ENCODE measurements at regions not wholly inside any gene's neighbourhood (a gene's known extent, or its start where the extent isn't known, plus 50 kb on each side); places are given as distances from the start of the nearest gene placed in this dataset.
"Not testable (repeated sequence)": the region's sequence is repeated elsewhere in the genome, so short reads cannot be mapped to it uniquely, and the experiment has no call there.

DNA sequence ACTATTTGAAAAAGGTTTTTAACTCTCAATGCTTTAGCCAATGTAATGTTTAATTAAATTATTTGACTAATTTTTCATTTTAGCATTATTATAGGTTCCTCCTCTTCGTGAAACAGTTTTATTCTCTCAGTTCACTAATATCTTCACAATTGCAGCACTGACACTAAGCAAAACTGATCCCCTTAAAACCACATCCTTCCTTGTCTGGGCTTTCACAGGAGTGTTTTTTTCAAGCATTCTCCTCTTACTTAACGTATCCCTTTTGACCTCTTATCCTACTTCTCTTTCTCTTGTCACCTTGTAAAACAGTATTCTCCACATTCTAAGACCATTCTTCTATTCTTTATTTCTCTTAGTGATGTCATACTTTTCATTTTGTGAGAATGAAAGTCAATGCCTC is 112.8 kb downstream of the DSC3 start:
- DNase-seq, result no peak

DNA sequence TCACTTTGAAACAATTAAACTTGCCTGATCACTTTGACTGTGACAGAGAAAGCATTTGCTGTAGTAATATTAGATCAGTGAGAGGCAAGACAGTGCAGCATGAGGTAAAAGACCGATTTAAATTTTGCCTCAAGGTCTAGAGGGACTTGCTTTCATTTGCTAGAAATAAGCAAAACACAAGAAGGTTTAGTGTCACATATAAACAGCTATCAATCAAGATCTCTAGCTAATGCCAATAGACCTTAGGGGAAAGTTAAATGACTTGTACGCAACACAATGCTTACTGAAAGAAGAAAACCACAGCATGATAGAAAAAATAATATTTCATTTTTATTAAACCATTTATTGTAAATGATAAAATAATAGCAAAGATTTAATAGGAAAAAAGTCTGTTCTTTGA is 113.5 kb downstream of the DSC3 start:
- no peak for DNase-seq

GRCh38 chr18:30927517-30928075 is 114.9 kb downstream of the DSC3 start:
- DNase-seq, result no peak

- no peak for DNase-seq
Measured at GRCh38 chr18:30927042-30927441, 115.5 kb downstream of the DSC3 start.

DNA sequence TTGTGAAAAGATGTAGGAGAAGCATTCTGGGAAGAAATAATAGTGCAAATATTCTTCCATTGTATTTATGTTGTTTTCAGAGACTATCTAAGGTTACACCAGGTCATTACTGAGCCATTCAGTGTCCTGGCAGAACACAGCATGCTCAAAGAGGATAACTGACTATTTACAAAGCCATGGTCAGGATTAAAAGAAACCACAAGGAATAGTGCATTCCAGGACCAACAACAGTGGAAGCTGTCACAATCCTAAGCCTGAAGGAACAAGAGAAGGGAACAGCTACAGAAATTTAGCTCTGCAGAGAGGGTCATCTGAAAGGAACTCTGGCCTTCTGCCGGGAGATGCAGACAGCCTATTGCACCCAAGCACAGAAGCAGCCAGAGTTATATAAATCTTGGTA is 116.7 kb downstream of the DSC3 start:
- DNase-seq, result no peak

- DNase-seq, result no peak
Measured at GRCh38 chr18:30920757-30921156, 121.8 kb downstream of the DSC3 start.

DNA sequence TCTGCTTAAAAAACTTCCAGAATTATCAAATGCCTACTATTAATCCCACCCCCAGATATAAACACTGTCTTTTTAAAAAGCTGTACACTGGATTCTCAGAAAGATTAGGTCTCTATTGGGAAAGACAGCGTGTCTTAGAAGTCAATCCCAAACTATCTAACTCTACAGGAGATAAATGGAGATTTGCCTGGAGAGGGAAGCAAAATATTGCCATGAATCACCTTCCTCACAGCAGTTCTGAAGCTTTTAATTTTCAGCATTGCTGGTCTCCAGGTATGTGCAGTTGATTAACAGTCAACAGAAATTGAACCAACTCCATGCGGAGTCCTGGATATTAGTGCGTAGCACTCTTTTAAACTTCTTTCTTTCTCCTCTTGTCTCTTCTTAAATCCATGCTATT is 122.2 kb downstream of the DSC3 start:
- no peak for DNase-seq

- DNase-seq, result no peak
Measured at GRCh38 chr18:30917651-30918050, 124.9 kb downstream of the DSC3 start.

DNA sequence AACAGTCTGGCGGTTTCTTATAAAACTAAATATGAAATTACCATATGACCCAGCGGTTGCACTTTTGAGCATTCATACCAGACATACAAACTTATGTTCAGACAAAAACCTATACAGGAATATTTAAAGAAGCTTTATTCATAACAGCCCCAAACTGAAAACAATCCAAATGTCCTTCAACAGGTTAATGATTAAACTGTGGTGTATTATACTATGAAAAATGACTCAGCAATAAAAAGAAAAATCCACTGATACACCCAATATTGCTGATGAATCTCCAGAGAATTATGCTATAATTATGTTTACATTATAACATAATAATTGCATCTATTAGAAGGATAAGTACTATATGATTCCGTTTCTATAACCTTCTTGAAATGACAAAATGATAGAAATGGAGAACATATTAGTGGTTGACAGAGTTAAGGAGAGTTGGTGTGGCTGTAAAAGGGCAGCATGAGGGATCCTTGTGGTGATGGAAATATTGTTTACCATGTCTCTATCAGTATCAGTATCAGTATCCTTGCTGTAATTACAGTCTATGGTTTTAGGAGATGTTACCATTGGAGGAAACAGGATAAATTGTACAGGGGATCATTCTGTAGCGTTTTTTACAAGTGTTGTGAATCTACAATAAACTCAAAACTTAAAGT is 127.1 kb downstream of the DSC3 start:
- no peak for DNase-seq

DNA sequence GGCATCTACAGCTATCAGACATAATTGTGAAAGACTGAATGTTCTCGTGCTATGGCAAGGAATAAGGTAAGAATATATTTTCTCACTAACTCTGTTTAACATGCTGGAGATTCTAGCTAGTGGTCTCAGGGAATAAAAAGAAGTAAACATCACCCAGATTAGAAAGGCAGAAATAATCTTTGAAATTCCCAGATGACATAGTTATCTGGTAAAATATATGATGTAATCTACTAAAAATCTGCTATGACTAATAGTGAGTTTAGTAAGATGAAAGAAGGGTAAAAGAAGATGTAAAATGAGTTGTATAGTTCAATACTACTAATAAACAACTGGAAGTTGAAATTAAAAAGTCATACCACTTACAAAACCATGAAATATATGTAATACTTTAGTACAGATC is 134.2 kb downstream of the DSC3 start:
- DNase-seq, result no peak

- DNase-seq, result no peak
Measured at GRCh38 chr18:30903566-30903965, 139.0 kb downstream of the DSC3 start.

DNA sequence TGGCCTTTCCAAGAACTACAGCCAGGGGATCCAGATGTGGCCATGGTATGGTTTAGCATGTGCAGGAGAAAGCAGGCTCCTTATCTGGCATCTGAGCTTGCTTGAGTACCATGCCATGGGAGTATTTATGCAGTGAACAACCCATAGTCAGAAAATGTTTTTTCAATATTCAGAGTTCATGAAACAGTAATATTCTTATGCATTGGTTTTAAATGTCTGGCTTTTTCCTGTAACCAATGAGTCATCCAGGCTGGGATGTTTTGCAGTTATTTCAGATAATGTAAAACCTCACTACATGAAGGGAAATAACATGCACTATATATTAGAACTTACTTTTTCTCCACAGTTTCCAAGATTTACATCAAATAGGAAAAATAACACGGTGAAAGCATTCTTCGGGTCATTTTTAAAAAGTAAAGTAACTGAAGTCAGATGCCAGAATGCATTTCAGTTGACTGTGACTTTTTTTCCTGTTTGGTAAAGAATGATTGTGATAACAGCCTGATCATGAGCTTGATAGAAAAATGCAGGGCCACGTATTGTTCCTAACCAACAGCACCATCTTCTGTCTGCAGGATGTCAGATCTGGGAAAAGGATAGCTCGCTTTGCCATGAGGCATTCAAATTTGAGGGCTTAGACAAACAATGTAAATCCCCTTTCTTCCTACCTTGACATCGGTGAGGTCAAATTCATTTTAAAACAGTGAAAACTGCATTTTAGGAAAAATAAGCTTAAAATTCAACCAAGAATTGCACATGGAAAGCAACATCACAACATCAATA is 152.8 kb downstream of the DSC3 start:
- no peak for DNase-seq

- DNase-seq, result no peak
Measured at GRCh38 chr18:30888344-30888743, 154.2 kb downstream of the DSC3 start.

GRCh38 chr18:30886998-30887397 is 155.5 kb downstream of the DSC3 start:
- DNase-seq, result no peak

GRCh38 chr18:30870466-30870865 is 172.1 kb downstream of the DSC3 start:
- DNase-seq, result no peak

DNA sequence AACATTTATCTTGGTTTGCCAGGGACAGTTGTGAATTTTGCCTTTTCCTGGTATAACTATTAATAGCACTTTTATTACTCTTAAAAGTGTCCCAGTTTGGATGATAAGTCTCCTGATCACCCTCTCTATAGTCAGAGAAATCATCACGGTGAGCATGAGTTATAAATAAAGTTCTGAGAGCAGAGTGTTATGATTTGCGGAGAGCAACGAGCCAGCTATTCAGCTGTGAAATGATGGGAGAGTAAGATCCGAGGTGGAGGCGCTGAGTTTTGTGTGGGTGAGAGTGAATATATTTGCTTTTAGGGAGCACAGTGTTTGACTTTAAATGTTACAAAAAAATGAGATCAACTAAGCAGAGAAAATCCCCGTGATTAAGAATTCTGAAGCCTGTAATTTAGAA is 179.6 kb downstream of the DSC3 start:
- DNase-seq, result no peak

- no peak for DNase-seq
Measured at GRCh38 chr18:30860741-30861140, 181.8 kb downstream of the DSC3 start.

DNA sequence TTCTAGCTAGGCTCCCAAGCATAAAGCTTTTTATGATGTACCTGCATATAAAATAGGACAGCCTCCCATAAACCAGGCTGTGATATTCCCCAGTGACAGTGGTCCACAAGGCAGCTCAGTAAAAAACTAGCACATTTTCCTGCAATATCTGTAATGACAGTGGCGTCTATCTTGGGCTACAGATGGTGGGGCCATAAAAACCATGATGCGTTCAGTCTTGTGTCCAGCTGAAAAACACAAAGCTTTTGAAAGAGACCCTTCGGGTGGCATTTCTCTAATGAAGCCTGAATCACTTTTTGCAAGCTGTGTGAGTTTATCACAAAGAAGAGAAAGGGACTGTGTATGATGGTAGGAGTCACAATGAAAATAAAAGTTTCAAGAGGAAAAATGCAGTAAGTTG is 183.5 kb downstream of the DSC3 start:
- DNase-seq, result no peak

DNA sequence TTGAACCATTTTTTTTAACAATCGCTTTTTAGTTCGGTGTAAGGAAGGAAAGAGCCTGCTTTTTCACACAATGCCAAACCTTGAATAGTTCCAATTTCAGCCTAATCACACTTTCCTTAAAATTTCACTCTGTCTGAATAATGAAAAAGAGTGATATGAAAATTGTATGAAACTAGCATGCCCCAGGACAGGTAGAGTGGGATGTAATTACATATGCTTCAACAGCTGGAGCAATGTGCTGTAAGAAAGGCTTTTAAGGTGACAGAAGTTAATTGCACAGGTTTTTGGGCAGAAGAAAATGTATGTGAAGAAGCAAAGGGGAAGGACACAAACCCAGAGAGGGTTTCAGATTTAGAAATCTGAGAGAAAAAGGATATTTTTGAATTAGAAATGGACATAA is 184.0 kb downstream of the DSC3 start:
- no peak for DNase-seq

GRCh38 chr18:30855762-30856161 is 186.8 kb downstream of the DSC3 start:
- no peak for DNase-seq

DNA sequence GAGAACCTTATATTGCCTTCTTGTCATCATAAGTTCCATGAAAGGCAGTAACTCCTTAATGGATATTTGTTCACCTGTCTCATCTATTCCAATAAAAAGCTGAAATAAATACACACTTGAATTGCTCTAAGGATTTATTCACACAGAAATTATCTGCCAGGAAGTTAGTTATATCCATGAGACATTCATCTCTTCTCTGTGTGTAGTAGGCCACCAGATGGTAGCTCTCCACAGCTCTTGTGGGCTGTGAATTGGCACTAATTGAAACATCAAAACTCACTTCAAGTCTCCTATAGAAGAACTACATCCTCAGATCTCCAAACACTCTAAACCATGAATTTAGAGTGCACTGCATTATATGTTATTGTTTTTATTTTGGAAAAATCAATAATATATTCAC is 189.6 kb downstream of the DSC3 start:
- no peak for DNase-seq

DNA sequence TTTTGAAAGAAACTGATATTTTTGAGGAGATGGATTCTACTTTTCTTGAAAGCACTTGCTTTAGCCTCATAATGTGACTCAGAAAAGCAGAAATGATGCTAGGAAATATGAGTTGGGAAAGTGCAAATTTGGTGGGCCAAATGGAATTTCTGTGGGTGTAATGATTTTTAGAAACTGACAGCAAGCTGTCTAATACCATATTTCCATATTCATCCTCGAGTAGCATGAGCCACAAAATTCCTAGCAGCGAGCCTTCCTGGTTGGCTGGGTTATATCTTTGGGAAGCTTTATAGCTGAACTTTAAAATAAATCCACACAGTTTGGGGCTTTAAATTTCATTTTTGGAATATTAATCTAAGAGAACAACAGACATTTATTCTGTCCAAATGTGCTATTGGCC is 190.0 kb downstream of the DSC3 start:
- no peak for DNase-seq

DNA sequence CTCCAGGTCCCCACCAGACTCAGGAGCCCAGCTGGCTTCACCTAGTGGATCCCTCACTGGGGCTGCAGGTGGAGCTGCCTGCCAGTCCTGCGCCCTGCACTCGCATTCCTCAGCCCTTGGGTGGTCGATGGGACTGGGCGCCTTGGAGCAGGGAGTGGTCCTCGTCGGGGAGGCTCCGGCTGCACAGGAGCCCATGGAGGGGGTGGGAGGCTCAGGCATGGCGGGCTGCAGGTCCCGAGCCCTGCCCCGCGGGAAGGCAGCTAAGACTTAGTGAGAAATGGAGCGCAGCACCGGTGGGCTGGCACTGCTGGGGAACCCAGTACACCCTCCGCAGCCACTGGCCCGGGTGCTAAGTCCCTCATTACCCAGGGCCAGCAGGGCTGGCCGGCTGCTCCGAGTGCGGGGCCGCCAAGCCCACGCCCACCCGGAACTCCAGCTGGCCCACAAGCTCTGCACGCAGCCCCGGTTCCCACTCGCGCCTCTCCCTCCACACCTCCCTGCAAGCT is 203.4 kb downstream of the DSC3 start:
- not testable (repeated sequence) for DNase-seq

- no peak for DNase-seq
Measured at GRCh38 chr18:30828700-30829099, 213.8 kb downstream of the DSC3 start.

Data from CD4-positive, alpha-beta T cell treated with Interleukin-4 for 1 hour (primary cell).